A549 (cell line): ENCODE measurements at regions not wholly inside any gene's neighbourhood (a gene's known extent, or its start where the extent isn't known, plus 50 kb on each side); places are given as distances from the start of the nearest gene placed in this dataset.

Experiments
- ATAC-seq, 2 experiments: fragments of 200-7000 bp in 1 of 2; fragments of >200 bp in 1 of 2; cut with Nextera tagmentation in 1 of 2; cut with Tn5 transposase in 1 of 2; 3 replicates each; pipeline versions ENCODE4 v1.8.0 to v1.9.1; 2018 to 2020; ENCODE audit warnings: mild to moderate bottlenecking in 1 of 2, moderate library complexity in 1 of 2
- CTCF ChIA-PET: fragments of 300-600 bp; sonication (Branson Sonifier 250); formaldehyde crosslinking; extraction: SDS; loops from one replicate; lab custom pipeline; 2021; ENCODE audit warnings: antibody characterized with exemption, inconsistent platforms; lab: Yijun Ruan, JAX
- POLR2A ChIA-PET: fragments of 350-600 bp; formaldehyde crosslinking; extraction: SDS; loops from one replicate; lab custom pipeline; 2021; ENCODE audit warnings: antibody characterized with exemption, inconsistent platforms; lab: Yijun Ruan, JAX
- DNase-seq, 2 experiments: peaks; one replicate each; pipeline versions ENCODE4 v3.0.0 to v3.0.0-alpha.2; 2011 to 2016; ENCODE audit warnings: low read depth in 1 of 2, low spot score in 1 of 2
- FAIRE-seq: peaks from 2 replicates; lab custom pipeline; 2011; peaks lifted over from hg19 to GRCh38; lab: Jason Lieb, UNC
- H3K27ac ChIP-seq, 2 experiments: fragments of >200 bp; sonication (Bioruptor Twin); formaldehyde crosslinking; 3 replicates each; pipeline ENCODE4 v1.5.1; 2016 to 2017
- H3K4me1 ChIP-seq: fragments of >200 bp; sonication (Bioruptor Twin); formaldehyde crosslinking; 3 replicates; pipeline ENCODE4 v1.6.1; 2016
- H3K4me2 ChIP-seq: fragments of >200 bp; sonication (Bioruptor Twin); formaldehyde crosslinking; 3 replicates; pipeline ENCODE4 v1.6.1; 2016
- H3K4me3 ChIP-seq: fragments of >200 bp; sonication (Bioruptor Twin); formaldehyde crosslinking; 3 replicates; pipeline ENCODE4 v1.5.1; 2016
- H3K9me3 ChIP-seq: fragments of >200 bp; sonication (Bioruptor Twin); formaldehyde crosslinking; 3 replicates; pipeline ENCODE4 v1.6.1; 2016
- BHLHE40 ChIP-seq: IDR thresholded peaks from 2 replicates; pipeline ENCODE4 v1.6.1; 2012; ENCODE audit warnings: low read depth, low read length, inconsistent platforms
- CBX8 ChIP-seq: fragments of 200-600 bp; sonication (generic); IDR thresholded peaks from 2 replicates; pipeline ENCODE4 v1.6.1; 2016
- CEBPB ChIP-seq, 2 experiments: fragments of >200 bp in 1 of 2; sonication (Bioruptor Twin) in 1 of 2; formaldehyde crosslinking in 1 of 2; IDR thresholded peaks; 2 replicates each; pipeline ENCODE4 v1.6.1; 2012 to 2016
- CHD2 ChIP-seq: fragments of 150-350 bp; IDR thresholded peaks from 2 replicates; pipeline ENCODE4 v1.6.1; 2014; ENCODE audit warnings: low read length; ENCODE audit not compliant: partially characterized antibody
- EHF ChIP-seq: fragments of 250-450 bp; sonication (Bioruptor Pico); IDR thresholded peaks from 2 replicates; pipeline ENCODE4 v1.5.0; 2020; ENCODE audit warnings: mild to moderate bottlenecking
- EHMT2 ChIP-seq: fragments of 200-600 bp; sonication (generic); IDR thresholded peaks from 2 replicates; pipeline ENCODE4 v1.6.1; 2016; ENCODE audit warnings: antibody characterized with exemption, low read depth, mild to moderate bottlenecking, moderate library complexity
- ESRRA ChIP-seq: fragments of 150-350 bp; IDR thresholded peaks from 2 replicates; pipeline ENCODE4 v1.6.1; 2014; ENCODE audit warnings: mild to moderate bottlenecking, low read length, borderline replicate concordance
- FOSB ChIP-seq: fragments of 250-450 bp; sonication (Bioruptor Pico); IDR thresholded peaks from 2 replicates; pipeline ENCODE4 v1.5.0; 2020; ENCODE audit warnings: mild to moderate bottlenecking, moderate library complexity
- GATA3 ChIP-seq: IDR thresholded peaks from 2 replicates; pipeline ENCODE4 v1.6.1; 2012; ENCODE audit warnings: borderline replicate concordance
- HDAC2 ChIP-seq: fragments of 200-600 bp; sonication (generic); IDR thresholded peaks from 2 replicates; pipeline ENCODE4 v1.6.1; 2016
- HOXB13 ChIP-seq: fragments of 250-450 bp; sonication (Bioruptor Pico); IDR thresholded peaks from 2 replicates; pipeline ENCODE4 v1.5.0; 2020; ENCODE audit warnings: low read depth, mild to moderate bottlenecking, moderate library complexity
- HOXB5 ChIP-seq: fragments of 250-450 bp; sonication (Bioruptor Pico); IDR thresholded peaks from 2 replicates; pipeline ENCODE4 v1.5.0; 2020; ENCODE audit warnings: mild to moderate bottlenecking, moderate library complexity
- KDM1A ChIP-seq: fragments of 200-600 bp; sonication (generic); IDR thresholded peaks from 2 replicates; pipeline ENCODE4 v1.6.1; 2016; ENCODE audit warnings: low read depth, mild to moderate bottlenecking
- KDM5A ChIP-seq: fragments of 200-600 bp; sonication (generic); IDR thresholded peaks from 2 replicates; pipeline ENCODE4 v1.6.1; 2016; ENCODE audit warnings: antibody characterized with exemption, mild to moderate bottlenecking
- MYC ChIP-seq: IDR thresholded peaks from 2 replicates; pipeline ENCODE4 v1.6.1; 2012; ENCODE audit warnings: mild to moderate bottlenecking, inconsistent platforms, low read length, improper control_type of control experiment, borderline replicate concordance
- NFE2L2 ChIP-seq: fragments of 150-350 bp; conservative IDR thresholded peaks from 2 replicates; pipeline ENCODE4 v1.6.1; 2014; ENCODE audit warnings: low read length
- POLR2A ChIP-seq: IDR thresholded peaks from 2 replicates; pipeline ENCODE4 v1.6.1; 2012; ENCODE audit warnings: mild to moderate bottlenecking, low read length
- POLR2AphosphoS2 ChIP-seq: conservative IDR thresholded peaks from 2 replicates; pipeline ENCODE4 v1.6.1; 2012; ENCODE audit warnings: low read length, improper control_type of control experiment, inconsistent platforms
- RARB ChIP-seq: fragments of 250-450 bp; sonication (Bioruptor Pico); IDR thresholded peaks from 2 replicates; pipeline ENCODE4 v1.8.0; 2021; ENCODE audit warnings: mild to moderate bottlenecking, moderate library complexity
- RCOR1 ChIP-seq: fragments of 150-350 bp; IDR thresholded peaks from 2 replicates; pipeline ENCODE4 v1.6.1; 2014; ENCODE audit warnings: antibody characterized with exemption, low read length, low read depth
- SREBF2 ChIP-seq: fragments of 450-650 bp; IDR thresholded peaks from 2 replicates; pipeline ENCODE4 v1.6.1; 2014; ENCODE audit warnings: mild to moderate bottlenecking, moderate library complexity
- ZC3H11A ChIP-seq: fragments of 450-650 bp; IDR thresholded peaks from 2 replicates; pipeline ENCODE4 v1.6.1; 2014; ENCODE audit warnings: antibody characterized with exemption, mild to moderate bottlenecking
- ZNF302 ChIP-seq: fragments of 250-450 bp; sonication (Bioruptor Pico); IDR thresholded peaks from 2 replicates; pipeline ENCODE4 v1.9.0; 2021; ENCODE audit warnings: inconsistent platforms, mild to moderate bottlenecking, moderate library complexity
- WGBS: methylation state at CpG from one replicate; pipeline ENCODE4 v1.1.6; 2017; ENCODE audit errors: missing lambda C conversion rate; 5-methylcytosine and 5-hydroxymethylcytosine counted together
- TF ChIP-seq, protein P1 (sequence below): fragments of 250-450 bp; sonication (Bioruptor Pico); IDR thresholded peaks from 2 replicates; pipeline ENCODE4 v1.5.0; 2020; ENCODE audit warnings: low read depth, mild to moderate bottlenecking, moderate library complexity
- TF ChIP-seq, protein P2 (sequence below): fragments of >200 bp; sonication (Bioruptor Twin); formaldehyde crosslinking; IDR thresholded peaks from 3 replicates; pipeline ENCODE4 v1.5.1; 2016
- TF ChIP-seq, protein P3 (sequence below): fragments of 200-600 bp; sonication (generic); IDR thresholded peaks from 2 replicates; pipeline ENCODE4 v1.6.1; 2016; ENCODE audit warnings: antibody characterized with exemption, mild to moderate bottlenecking, moderate library complexity

DNA sequence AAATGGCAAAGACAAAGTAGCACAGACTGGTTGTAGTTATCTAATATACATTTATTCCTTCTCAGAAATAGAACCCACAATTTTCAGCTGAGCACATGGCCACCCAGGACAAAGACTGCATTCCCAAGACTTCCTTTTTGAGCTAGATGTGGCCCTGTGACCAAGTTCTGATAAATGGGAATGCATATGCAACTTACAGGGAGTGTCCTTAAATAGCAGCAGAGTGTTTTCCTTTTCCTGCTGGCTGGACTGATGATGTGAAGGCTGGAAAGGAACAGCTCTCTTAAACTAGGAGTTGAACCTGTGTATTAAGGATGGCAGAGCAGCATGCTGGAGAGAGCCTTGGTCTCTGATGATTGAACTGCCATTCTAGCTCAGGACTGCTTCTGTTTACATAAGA is 74.7 kb upstream of the TNPO1 start (continued):
- no peak for TF ChIP-seq RARB (CRISPR knock-in tag)
- no peak for TF ChIP-seq EHF
- TF ChIP-seq BHLHE40 = no peak
- no peak for TF ChIP-seq SREBF2
- TF ChIP-seq, protein P1, sequence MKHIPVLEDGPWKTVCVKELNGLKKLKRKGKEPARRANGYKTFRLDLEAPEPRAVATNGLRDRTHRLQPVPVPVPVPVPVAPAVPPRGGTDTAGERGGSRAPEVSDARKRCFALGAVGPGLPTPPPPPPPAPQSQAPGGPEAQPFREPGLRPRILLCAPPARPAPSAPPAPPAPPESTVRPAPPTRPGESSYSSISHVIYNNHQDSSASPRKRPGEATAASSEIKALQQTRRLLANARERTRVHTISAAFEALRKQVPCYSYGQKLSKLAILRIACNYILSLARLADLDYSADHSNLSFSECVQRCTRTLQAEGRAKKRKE = no peak
- TF ChIP-seq, protein P2, sequence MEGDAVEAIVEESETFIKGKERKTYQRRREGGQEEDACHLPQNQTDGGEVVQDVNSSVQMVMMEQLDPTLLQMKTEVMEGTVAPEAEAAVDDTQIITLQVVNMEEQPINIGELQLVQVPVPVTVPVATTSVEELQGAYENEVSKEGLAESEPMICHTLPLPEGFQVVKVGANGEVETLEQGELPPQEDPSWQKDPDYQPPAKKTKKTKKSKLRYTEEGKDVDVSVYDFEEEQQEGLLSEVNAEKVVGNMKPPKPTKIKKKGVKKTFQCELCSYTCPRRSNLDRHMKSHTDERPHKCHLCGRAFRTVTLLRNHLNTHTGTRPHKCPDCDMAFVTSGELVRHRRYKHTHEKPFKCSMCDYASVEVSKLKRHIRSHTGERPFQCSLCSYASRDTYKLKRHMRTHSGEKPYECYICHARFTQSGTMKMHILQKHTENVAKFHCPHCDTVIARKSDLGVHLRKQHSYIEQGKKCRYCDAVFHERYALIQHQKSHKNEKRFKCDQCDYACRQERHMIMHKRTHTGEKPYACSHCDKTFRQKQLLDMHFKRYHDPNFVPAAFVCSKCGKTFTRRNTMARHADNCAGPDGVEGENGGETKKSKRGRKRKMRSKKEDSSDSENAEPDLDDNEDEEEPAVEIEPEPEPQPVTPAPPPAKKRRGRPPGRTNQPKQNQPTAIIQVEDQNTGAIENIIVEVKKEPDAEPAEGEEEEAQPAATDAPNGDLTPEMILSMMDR = no peak

DNA sequence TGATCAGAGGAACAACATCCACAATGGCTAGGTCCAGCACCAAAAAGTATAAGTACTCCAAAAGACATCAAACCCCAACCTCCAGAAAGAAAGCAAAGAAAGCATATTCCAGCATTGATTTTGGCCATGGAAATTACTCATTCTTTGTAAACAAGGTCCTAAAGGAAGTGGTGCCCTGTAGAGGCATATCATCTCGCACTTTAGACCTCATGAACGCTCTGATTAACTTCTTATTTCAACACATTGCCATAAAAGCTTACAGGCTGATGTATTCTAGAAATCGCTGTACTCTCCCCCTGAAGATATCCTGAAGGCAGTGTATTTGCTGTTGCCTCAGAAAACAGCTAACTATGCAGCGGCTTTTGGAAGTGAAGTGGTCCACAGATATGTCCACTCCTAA is 82.7 kb upstream of the TNPO1 start:
- DNase-seq (no peak), FAIRE-seq (no peak), ATAC-seq (no peak)
- Histone ChIP-seq H3K27ac (no peak overlapping the region), H3K4me1 (no peaks in the 10 kb centered on the region), H3K9me3 (no peaks in the 10 kb centered on the region), H3K4me3 (no peak overlapping the region), H3K4me2 (no peak overlapping the region)
- POLR2A ChIA-PET = no interaction called here
- 35% methylated on average over 4 of the region's 4 CpGs for WGBS
- TF ChIP-seq, protein P3, sequence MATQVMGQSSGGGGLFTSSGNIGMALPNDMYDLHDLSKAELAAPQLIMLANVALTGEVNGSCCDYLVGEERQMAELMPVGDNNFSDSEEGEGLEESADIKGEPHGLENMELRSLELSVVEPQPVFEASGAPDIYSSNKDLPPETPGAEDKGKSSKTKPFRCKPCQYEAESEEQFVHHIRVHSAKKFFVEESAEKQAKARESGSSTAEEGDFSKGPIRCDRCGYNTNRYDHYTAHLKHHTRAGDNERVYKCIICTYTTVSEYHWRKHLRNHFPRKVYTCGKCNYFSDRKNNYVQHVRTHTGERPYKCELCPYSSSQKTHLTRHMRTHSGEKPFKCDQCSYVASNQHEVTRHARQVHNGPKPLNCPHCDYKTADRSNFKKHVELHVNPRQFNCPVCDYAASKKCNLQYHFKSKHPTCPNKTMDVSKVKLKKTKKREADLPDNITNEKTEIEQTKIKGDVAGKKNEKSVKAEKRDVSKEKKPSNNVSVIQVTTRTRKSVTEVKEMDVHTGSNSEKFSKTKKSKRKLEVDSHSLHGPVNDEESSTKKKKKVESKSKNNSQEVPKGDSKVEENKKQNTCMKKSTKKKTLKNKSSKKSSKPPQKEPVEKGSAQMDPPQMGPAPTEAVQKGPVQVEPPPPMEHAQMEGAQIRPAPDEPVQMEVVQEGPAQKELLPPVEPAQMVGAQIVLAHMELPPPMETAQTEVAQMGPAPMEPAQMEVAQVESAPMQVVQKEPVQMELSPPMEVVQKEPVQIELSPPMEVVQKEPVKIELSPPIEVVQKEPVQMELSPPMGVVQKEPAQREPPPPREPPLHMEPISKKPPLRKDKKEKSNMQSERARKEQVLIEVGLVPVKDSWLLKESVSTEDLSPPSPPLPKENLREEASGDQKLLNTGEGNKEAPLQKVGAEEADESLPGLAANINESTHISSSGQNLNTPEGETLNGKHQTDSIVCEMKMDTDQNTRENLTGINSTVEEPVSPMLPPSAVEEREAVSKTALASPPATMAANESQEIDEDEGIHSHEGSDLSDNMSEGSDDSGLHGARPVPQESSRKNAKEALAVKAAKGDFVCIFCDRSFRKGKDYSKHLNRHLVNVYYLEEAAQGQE = no peak
- no peak for TF ChIP-seq GATA3
- TF ChIP-seq ESRRA = no peak
- no peak for TF ChIP-seq RARB (CRISPR knock-in tag)
- TF ChIP-seq, protein P1 = no peak
- TF ChIP-seq POLR2A = no peak
- CTCF ChIA-PET = interaction anchor here (1.3 kb wide), 1 partner anchor 122 kb away, joined by 3 read pairs; no protein-coding TSS in a partner anchor

DNA sequence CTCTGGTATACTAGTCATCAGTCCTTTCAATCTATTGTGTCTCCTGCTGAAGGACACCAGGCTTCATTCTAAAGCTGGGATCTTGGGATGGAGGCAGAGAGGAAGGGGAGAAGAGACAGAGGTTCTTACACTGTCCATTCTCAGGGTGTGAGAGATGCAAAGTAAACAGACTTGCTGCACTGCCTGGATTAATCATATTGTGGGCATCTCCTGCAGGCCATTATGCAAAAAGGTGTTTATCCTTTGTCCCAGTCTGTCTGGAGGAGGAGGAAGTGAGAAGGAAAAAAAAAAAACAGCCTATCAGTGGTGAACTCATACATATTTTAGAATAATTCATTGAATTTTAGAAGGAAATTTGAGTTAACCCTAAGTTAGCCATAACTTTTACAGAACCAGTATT is 92.9 kb upstream of the TNPO1 start:
- FAIRE-seq (no peak), DNase-seq (peak in 1 of 2 experiments; percentile 44), ATAC-seq (peak; percentile 68 to 86; a peak in 5 of 6 replicates)
- Histone ChIP-seq H3K27ac (0 out of 6 replicates have a peak overlapping the region, but pooled peaks have one; percentile 4 to 14), H3K4me2 (peak overlapping the region; percentile 32), H3K4me1 (peaks cover 16% of the 10 kb centered on the region), H3K9me3 (no peaks in the 10 kb centered on the region), H3K4me3 (no peak overlapping the region)
- POLR2A ChIA-PET = no interaction called here
- CTCF ChIA-PET = interaction anchor here (0.9 to 1.8 kb wide), 4 partner anchors 11 to 357 kb away, joined by 3 to 4 read pairs (median 4); no protein-coding TSS in a partner anchor
- TF ChIP-seq ZC3H11A (no peak), HOXB5 (CRISPR knock-in tag) (no peak)

DNA sequence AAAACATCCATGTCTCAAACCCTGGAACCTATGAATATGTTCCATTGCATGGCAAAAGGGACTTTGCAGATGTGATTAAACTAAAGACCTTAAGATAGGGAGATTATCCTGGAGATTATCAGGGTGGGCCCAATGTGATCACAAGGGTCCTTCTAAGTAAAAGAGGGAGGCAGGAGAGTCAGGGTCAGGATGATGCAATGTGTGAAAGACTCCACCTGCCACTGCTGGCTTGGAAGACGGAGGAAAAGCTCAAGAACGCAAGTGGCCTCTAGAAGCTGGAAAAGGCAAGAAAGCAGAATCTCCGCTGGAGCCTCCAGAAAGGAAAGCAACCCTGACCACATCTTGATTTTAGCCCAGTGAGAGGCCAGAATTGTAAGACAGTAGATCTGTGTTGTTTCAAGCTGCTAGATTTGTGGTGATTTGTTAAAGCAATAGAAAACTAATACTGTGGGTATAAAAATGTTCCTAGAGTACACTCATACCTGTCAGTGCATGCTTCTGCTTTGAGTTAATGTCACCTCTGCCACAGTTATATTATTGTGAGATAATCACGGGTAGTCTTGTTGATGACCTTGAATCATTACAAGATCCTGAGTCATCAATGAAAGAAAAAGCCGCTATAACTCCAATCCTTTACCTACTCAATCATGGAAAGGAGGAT is 93.5 kb upstream of the TNPO1 start:
- CTCF ChIA-PET = interaction anchor here (1.5 to 1.8 kb wide), 2 partner anchors 12 to 357 kb away, joined by 3 to 4 read pairs; no protein-coding TSS in a partner anchor
- ATAC-seq = no peak
- FAIRE-seq = peak; percentile 23
- DNase-seq = no peak
- Histone ChIP-seq H3K27ac (peak overlapping the region in 1 of 2 experiments; percentile 4; a peak in 2 of 6 replicates), H3K4me2 (peak overlapping the region; percentile 32), H3K4me3 (no peak overlapping the region), H3K4me1 (peaks cover 16% of the 10 kb centered on the region), H3K9me3 (no peaks in the 10 kb centered on the region)
- 71% methylated on average over 5 of the region's 5 CpGs for WGBS
- POLR2A ChIA-PET = no interaction called here
- no peak for TF ChIP-seq EHMT2
- TF ChIP-seq ZNF302 = no peak
- no peak for TF ChIP-seq HOXB13 (CRISPR knock-in tag)
- TF ChIP-seq CEBPB (IDR thresholded peaks at IDR 0.05) = no peak
- no peak for TF ChIP-seq HDAC2
- no peak for TF ChIP-seq POLR2AphosphoS2
- TF ChIP-seq KDM5A = no peak
- TF ChIP-seq RCOR1 = no peak
- no peak for TF ChIP-seq MYC
- TF ChIP-seq CHD2 = no peak
- TF ChIP-seq CBX8 = no peak
- TF ChIP-seq FOSB = no peak
- TF ChIP-seq, protein P1 = no peak
- TF ChIP-seq KDM1A = no peak
- TF ChIP-seq NFE2L2 = no peak
